GM18907 (cell line): ENCODE measurements at regions not wholly inside any gene's neighbourhood (a gene's known extent, or its start where the extent isn't known, plus 50 kb on each side); places are given as distances from the start of the nearest gene placed in this dataset.
A peak's percentile ranks its signal among the peaks of the same experiment; 100 is the strongest.
"Not testable (repeated sequence)": the region's sequence is repeated elsewhere in the genome, so short reads cannot be mapped to it uniquely, and the experiment has no call there.

ENCODE experiments used
- ATAC-seq: cut with Tn5 transposase; IDR thresholded peaks from one replicate; pipeline ENCODE4 v1.9.1; 2021; ENCODE audit warnings: mild to moderate bottlenecking, moderate library complexity; ENCODE audit not compliant: unreplicated experiment

DNA sequence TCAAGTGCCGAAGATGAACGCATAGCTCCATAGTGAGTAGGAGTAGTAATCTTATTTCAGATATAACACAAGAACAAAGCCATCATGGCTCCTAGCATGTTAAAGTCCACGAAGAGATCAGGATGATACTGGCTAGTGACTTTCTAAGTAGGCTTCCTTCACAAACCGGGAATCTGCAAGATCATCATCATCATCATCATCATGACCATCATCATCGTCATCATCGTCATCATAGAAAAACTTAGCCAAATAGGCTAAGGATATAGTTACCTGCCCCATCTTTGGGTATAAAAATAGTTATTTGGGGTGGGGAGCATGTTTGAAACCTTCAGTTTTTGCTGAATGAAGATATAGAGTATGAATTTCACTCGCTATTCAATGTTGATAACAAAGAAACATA, 57.9 kb downstream of the PYDC2 start:
- ATAC-seq = no peak

DNA sequence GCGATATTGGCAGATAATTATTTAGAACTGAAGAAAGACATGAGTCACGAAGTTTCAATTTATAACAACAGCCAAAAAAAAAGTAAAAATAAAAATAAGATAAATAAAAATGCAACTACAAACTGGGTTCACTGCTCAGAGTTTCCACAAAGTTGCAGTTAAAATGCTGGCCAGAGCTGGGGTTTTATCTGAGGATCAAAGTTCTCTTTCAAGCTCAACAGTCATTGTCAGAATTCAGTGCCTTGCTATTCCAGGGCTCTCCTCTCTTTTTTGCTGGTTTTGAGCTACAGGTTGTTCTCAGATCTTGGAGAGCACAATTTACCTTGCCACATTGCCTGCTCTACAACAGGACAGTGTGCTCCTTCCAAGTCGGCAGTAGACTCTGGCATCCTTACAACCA, 60.1 kb downstream of the PYDC2 start:
- no peak for ATAC-seq

DNA sequence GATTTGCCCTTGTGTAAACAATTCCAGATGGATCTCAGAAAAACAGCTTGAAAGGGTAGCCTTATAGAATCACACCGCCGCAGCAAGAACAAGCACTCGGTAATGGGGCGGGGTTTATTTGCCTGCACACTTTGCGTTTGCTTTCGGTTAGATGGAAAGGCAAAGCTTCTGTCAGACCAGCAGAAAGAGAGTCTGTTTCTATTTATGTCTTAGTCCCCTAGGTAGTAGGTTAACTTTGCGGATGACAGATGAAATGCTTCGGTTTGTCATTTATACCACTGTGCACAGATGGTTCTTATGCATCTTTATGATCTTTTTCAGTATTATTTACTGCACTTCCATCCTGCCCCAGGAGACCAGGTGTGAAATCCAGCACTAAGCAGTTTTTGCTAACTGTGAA, 62.2 kb downstream of the PYDC2 start:
- no peak for ATAC-seq

DNA sequence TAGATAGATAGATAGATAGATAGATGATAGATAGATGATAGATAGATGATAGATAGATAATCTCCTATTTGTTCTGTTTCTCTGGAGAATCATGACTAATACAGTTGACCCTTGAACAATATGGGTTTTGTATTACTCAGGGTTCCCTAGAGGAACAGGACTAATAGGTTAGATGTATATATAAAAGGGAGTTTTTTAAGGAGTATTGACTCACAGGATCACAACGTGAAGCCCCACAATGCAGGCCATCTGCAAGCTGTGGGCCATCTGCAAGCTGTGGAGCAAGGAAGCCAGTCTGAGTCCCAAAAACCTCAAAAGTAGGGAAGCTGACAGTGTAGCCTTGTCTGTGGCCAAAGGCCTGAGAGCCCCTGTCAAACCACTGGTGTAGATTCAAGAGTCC, 67.6 kb downstream of the PYDC2 start:
- no peak for ATAC-seq

DNA sequence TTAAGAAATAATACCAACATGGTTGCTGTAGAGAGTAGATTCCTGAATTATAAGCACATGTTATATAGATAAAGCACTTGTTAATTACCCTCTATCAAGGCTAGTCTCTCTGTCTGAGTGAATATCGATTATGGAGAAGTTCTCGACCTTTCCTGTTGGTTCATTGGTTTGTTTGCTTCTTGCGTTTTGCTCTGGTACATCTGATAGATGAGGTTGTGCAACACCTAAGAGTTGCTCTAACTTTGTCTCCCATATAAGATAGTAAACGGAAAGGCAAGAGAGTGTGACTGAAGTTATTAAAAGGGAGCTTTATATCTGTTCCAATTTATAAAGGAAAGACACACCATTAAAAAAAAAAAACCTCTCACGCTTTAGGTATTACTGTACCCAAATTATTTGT, 69.0 kb downstream of the PYDC2 start:
- no peak for ATAC-seq

DNA sequence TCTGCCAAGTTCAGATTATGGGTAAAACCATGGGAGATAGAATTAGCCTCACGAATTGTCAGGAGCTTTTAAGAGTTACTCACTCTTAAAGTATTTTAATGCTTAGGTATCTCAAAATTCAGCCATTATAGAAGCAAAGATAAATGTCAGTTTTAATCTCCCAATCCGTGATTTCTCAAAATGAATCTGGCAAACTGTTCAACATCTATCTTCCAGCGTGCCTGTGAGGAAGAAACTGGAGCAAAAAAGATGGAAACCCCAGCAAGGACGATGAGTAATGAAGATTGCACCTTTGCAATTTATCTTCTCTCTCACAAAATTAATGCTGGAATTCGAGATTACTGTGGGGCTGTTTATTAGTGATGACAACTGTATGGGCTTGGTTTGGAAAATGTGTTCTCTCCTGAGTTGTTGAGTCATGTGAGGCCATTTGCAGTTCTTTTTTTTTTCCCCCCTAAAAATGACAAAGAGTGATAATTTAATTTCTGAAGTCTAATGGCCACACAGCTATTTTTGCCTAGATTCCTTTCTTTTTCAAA, 70.5 kb downstream of the PYDC2 start:
- ATAC-seq = no peak

DNA sequence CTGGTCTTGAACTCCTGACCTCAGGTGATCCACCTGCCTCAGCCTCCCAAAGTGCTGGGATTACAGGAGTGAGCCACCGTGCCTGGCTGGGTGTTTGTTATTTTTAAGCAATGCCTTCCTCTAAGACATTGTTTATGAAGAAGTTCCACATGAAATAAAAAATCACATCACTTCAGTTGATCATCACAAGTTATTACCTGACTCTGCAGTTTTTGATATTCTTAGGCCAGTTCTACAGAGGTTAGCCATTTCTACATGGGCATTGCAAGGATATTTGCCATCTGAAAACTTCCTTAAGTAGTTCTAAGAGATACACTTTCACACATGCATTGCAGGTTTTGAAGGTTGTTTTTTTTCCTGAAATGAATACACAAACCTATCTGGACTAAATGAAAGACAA, 82.1 kb downstream of the PYDC2 start:
- ATAC-seq = no peak

DNA sequence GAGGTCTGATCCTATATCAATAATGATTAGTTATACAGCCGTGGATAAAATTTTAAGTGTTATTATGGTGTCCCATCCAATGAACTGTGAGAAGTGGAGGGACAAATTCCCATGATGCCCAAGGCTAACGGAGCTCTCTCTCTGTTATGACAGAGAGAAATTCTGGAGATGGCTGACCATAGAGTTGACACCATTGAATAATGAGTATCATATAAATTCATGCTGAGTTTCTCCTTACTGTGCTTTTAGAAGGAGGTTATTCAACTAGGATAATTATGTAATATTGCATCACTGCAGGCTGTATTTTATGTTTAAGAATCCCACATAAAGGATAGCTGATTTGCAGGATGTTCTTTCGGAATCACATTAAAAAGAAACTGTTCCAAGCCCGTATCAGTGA, 82.9 kb downstream of the PYDC2 start:
- no peak for ATAC-seq

DNA sequence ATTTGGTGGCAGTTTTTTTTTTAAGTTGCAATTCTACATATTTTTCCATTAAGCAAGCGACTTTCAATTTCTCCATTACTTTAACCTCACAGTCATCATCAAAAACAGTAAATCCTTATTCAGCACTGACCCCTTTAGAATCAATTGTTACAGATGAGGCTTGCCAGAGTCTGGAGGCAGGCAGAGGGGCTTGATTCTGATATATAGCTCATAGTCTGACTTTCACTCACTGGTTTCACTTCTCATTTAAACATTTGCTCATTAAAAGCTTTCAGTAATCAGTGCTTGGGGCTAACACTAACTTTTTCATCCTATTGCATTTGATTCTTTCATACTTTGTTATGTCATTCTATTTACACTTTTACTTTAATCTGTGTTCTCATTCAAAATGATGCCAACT, 88.4 kb downstream of the PYDC2 start:
- ATAC-seq = peak; percentile 67

DNA sequence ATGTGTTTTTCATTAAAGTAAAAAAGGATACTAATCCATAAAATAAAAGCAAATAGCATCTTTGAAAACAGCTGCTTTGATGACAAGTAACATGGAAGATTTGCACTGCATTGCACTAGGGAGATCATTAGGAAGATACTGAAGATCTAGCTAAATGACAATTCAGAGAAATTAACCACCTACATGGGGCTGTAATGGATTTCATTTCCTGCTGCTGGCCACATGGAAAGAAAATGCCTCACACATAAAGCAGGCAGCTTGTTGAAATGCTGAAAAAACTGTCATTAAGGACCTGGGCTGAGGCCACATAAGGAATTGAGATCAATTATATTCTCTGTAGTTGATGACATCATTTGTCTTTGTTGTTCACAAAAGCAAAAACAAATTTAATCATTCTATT, 94.1 kb downstream of the PYDC2 start:
- no peak for ATAC-seq

DNA sequence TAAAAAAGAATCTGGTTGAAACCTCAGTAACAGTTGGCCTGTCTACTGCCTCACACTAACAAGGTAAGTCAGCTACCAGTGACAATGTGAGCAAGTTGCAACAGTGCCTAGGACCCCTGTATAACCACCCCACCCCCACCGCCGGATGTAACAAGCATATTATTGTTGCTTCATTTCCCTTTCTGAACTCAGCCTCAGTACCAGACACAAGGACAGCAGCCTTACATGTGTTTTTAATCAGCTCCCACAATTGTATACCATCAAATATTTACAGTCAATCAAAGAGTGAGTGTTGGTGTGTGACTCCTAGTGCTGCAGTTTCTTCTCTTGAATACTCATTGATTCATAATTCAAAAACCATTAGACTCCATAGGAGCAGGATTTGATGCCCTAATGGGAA, 96.4 kb downstream of the PYDC2 start:
- ATAC-seq = no peak

DNA sequence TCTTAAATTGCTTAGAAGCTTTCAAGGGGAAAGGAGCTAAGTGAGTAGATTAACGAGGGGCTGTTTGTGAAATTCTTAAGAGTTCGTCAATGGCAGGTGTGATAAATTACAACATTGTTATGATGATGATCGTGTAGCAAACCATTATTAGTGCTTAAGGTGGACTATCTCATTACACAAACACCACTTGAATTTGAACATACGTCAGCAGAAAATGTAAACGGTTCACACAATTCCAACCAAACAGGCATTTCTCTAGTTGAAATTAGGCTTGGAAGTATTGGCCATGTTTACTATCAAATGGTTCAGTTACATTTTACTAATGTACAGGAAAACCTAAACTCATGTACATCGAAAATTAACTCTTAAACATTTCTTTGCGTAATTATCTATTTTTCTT, 102.8 kb downstream of the PYDC2 start:
- no peak for ATAC-seq

DNA sequence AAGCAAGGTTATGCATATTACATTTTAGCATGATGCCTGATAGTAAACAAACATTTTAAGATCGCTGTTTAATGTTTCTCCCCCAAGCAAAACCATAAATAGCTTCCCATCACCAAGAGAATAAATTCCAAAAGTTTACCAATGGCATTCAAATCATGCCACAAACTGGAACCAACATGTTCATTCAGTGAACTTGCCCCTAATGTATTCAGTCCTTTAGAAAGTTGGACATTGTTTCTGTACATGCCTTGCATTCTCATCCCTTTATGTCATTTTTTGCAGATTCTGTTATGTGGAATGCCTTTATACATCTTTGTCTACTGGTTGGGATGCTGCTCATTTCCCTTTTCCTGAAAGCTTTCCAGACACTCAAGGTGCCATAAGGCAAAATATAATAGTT, 105.5 kb downstream of the PYDC2 start:
- no peak for ATAC-seq

DNA sequence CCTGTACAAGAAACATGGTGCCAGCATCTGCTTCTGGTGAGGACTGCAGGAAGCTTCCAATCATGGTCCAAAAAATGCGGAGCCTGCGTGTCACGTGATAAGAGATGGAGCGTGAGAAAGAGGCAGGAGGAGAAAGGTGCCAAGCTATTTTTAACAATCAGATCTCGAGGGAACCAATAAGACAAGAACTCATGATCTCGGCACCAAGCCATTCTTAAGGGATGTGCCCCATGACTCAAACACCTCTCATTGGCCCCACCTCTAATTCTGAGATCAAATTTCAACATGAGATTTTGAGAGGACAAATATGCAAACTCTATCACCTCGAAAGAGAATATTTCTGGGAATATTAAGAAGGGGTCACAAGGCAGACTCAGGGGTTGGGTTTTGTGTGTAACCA, 107.2 kb downstream of the PYDC2 start:
- no peak for ATAC-seq

DNA sequence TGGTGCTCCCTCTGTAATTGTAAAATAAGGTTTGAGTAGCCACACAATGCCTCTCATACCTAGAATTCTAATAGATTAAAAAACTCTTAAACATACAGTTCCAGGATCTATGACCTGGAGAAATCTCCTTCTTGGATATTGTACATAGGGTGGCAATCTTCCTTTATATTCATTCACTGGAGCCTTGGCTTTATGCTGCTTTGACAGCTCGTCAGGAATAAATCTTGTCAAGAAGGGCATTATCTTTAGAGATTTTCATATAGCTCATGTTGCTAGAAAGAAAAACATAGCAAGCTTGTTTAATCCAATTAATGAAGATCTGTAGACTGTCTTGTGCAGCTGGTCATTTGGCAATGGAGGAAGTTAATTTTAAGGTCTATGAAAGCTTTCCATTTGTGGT, 131.1 kb downstream of the PYDC2 start:
- ATAC-seq = no peak

DNA sequence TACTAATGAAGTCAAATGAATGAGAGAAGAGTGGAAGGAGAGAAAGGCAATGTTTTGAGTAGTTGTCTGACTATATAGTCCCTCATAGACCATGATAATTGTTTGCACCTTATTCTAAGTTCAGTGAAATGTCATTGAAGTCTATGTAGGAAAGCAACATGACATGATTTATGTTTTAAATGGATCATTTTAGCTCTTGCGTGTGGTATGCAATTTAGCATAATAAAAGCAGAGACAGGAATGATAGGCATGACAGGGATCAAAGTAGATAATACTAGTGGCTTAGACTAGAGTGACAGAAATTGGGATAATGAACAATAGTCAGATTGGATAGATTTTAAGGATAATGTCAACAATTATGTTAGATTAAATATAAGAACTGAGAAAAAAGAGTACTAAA, 132.5 kb downstream of the PYDC2 start:
- ATAC-seq = no peak

DNA sequence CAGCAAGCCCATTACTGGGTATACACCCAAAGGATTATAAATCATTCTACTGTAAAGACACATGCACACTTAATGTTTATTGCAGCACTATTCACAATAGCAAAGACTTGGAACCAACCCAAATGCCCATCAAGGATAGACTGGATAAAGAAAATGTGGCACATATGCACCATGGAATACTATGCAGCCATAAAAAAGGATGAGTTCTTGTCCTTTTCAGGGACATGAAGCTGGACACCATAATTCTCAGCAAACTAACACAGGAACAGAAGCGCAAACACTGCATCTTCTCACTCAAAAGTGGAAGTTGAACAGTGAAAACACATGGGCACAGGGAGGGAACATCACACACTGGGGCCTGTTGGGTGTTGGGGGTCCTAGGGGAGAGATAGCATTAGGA, 154.5 kb downstream of the PYDC2 start:
- ATAC-seq = not testable (repeated sequence)

DNA sequence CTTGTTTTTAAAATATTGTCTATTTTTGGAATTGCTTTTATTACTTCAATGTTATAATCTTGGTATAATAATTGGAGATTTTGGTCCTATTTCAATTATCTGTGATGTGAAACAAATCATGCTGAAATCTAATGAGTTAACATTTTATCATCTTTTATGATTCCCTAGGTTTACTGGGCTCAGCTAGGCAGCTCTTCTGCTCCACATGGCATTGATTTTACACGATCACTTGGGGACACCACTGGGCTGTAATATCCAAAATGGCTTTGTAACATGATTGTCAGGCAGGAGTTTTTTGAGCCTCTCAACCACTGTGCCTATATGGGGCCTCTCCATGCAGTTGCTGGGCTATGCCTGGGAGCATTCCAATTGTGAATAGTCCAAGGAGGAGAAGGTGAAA, 163.3 kb downstream of the PYDC2 start:
- ATAC-seq = no peak

DNA sequence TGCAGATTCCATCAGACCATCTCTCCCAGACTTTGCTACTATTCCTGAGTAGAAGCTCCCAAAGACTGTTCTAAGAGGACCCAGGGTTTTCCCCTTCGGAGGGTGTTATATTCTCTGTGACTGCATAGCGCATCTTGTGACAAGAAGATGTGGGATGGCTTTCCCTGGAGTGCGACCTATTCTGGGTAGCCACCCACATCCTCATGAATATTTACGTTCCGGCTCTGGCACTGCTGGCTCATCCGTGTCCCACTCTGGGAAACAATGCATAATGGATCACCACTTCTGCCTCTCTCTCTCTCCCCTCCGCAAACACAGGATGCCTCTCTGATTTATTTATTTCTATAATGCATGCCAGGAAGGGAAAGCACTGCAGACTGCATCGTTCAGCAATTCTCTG, 166.1 kb downstream of the PYDC2 start:
- ATAC-seq = no peak

DNA sequence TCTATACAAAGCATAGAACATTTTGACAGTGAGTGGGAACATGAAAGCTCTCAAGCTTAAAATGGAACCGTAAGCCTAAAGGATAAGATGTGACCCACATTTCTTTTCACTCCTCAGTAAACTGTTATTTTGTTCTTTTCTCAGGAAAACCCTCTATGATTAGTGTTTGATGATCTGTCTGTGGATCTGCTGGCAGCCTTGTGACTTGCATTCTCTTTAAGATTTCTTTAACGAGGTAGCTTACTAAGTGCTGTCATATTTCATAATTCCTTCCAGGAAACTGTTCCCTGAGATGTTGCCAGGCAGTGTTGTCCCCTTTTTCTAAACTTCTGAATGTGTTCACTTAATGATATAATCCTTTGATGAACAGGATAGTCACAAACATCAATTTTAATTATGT, 167.6 kb downstream of the PYDC2 start:
- no peak for ATAC-seq

DNA sequence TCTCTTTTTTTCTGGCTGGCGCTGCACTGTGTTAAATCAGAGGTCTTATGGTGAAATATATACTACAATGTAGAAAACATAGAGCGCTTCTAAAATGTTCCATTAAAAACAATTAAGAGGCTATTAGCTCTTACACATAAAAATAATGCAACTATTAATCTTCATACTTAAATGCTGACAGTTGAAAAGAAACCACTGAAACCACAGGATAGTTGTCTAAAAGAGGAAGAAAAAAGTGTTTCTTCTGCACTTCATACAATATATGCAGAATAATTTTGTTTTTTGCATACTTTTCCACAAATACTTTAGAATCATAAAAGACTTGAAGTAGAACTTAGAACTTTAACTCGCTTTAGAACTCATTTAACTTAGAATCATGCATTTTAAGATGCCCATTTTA, 170.5 kb downstream of the PYDC2 start:
- no peak for ATAC-seq

DNA sequence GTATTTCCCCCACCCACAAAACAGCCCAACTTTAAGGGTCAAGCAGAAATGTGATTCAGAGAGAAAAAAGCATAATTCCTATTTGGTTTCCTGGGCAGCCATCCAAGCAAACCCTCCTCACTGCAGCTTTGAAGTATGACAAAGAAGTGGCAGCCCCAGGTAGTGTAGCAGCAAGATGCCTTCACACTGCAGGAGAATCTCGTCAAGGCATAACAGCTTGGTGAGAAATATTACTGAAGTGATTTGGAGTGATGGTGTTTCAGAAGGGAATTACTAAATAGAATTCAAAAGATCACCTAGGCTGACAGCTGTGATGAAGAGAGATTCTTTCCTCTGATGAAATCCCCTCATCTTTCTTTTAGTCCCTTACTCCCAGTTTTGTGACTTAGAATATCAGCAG, 173.9 kb downstream of the PYDC2 start:
- no peak for ATAC-seq

DNA sequence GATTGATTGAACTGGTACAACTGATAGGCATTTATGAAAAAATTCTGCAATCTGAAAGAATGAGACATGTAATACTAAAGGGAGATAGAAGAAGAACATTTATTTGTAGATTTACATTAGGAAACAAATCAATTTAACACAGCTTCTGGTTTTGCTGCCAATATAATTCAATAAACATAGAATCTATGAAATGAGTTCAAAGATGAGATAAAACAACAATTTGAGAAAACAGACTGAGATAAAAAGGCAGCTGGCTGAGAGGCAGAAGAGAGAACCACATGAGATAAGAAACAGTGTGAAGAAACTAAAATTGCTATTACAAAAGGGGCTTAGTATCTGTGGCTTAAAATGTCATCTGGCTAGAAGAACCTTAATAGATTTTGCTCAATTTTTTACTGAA, 176.6 kb downstream of the PYDC2 start:
- no peak for ATAC-seq

DNA sequence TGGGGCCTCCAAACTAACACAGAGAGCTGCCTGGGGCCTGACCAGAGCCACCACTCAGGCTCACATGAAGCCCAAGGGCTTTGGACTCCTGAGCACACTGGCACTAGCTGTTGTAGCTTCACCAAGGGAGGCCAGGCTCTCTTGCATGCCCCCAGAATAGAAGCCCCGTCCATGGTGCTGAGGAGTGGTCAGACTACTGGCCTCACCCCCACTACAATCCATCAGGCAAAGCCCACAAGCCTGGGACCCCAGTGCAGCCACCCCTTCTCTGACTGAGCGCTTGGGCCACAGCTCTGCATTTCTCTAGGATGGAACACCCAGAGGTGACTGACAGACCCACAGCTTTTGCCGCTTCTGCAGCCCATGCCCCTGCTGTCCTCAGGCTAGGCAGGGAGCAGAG, 180.8 kb downstream of the PYDC2 start:
- ATAC-seq = no peak
